ENCODE measurements at regions not wholly inside any gene's neighbourhood (a gene's known extent, or its start where the extent isn't known, plus 50 kb on each side); places are given as distances from the start of the nearest gene placed in this dataset.
"Not testable (repeated sequence)": the region's sequence is repeated elsewhere in the genome, so short reads cannot be mapped to it uniquely, and the experiment has no call there.

- not testable (repeated sequence) for DNase-seq (ENCODE audit: insufficient read length, low spot score); FAIRE-seq
These were observed 79.2 kb downstream of the PXDC1 start for GRCh38 chr6:3672339-3672738.

GRCh38 chr6:3671382-3671781 is 80.1 kb downstream of the PXDC1 start:
- FAIRE-seq (no peak), DNase-seq (ENCODE audit: insufficient read length, low spot score) (no peak)
- TF ChIP-seq CTCF (IDR thresholded peaks at IDR 0.05; ENCODE audit: insufficient read depth, missing control alignments) = no peak

GRCh38 chr6:3670356-3670755 is 81.2 kb downstream of the PXDC1 start:
- DNase-seq (ENCODE audit: insufficient read length, low spot score) = no peak
- TF ChIP-seq CTCF (IDR thresholded peaks at IDR 0.05; ENCODE audit: insufficient read depth, missing control alignments) = no peak
- no peak for FAIRE-seq

- no peak for TF ChIP-seq CTCF (IDR thresholded peaks at IDR 0.05; ENCODE audit: insufficient read depth, missing control alignments)
- DNase-seq (ENCODE audit: insufficient read length, low spot score) = no peak
- no peak for FAIRE-seq
These were observed 81.6 kb downstream of the PXDC1 start for GRCh38 chr6:3669916-3670315.

- TF ChIP-seq CTCF (IDR thresholded peaks at IDR 0.05; ENCODE audit: insufficient read depth, missing control alignments) = no peak
- FAIRE-seq = no peak
- no peak for DNase-seq (ENCODE audit: insufficient read length, low spot score)
These were observed 85.9 kb downstream of the PXDC1 start for GRCh38 chr6:3665608-3666007.

- TF ChIP-seq CTCF (IDR thresholded peaks at IDR 0.05; ENCODE audit: insufficient read depth, missing control alignments) = no peak
- no peak for FAIRE-seq
- no peak for DNase-seq (ENCODE audit: insufficient read length, low spot score)
These were observed 86.9 kb downstream of the PXDC1 start for GRCh38 chr6:3664625-3665041.

GRCh38 chr6:3663811-3664210 is 87.7 kb downstream of the PXDC1 start:
- TF ChIP-seq CTCF (IDR thresholded peaks at IDR 0.05; ENCODE audit: insufficient read depth, missing control alignments) = no peak
- DNase-seq (ENCODE audit: insufficient read length, low spot score) (no peak), FAIRE-seq (no peak)

- DNase-seq (ENCODE audit: insufficient read length, low spot score) = no peak
- FAIRE-seq = no peak
- TF ChIP-seq CTCF (IDR thresholded peaks at IDR 0.05; ENCODE audit: insufficient read depth, missing control alignments) = no peak
These were observed 88.4 kb downstream of the PXDC1 start for GRCh38 chr6:3663081-3663480.
